ENCODE measurements at regions not wholly inside any gene's neighbourhood (a gene's known extent, or its start where the extent isn't known, plus 50 kb on each side); places are given as distances from the start of the nearest gene placed in this dataset.

DNA sequence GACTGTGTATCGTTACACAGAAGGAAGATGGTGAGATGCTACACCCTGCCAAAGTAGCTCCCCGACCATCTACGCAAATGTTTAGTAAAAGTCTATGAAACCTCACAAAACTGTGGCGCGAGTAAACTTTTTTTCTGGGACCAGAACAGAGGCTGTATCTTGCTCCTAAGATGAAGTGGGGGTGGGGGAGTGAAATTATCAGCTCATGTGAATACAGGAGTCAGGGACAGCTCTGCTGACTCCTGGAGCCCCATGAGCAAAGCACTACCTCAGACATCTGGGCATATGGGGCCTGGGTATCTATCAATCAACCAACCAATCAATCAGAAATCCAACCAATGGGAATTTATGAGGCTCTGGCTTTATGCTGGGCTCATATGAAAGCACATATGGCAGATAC lies 138.6 kb upstream of the RANBP3L start:
- no peak overlapping the region for H3K4me3 ChIP-seq (ENCODE audit: low read depth, low read length)
- DNase-seq (ENCODE audit: low read depth) = no peak
- TF ChIP-seq, protein P1, sequence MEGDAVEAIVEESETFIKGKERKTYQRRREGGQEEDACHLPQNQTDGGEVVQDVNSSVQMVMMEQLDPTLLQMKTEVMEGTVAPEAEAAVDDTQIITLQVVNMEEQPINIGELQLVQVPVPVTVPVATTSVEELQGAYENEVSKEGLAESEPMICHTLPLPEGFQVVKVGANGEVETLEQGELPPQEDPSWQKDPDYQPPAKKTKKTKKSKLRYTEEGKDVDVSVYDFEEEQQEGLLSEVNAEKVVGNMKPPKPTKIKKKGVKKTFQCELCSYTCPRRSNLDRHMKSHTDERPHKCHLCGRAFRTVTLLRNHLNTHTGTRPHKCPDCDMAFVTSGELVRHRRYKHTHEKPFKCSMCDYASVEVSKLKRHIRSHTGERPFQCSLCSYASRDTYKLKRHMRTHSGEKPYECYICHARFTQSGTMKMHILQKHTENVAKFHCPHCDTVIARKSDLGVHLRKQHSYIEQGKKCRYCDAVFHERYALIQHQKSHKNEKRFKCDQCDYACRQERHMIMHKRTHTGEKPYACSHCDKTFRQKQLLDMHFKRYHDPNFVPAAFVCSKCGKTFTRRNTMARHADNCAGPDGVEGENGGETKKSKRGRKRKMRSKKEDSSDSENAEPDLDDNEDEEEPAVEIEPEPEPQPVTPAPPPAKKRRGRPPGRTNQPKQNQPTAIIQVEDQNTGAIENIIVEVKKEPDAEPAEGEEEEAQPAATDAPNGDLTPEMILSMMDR (IDR thresholded peaks at IDR 0.05; ENCODE audit: insufficient read depth, low read depth, low read length, missing control alignments) = no peak

DNA sequence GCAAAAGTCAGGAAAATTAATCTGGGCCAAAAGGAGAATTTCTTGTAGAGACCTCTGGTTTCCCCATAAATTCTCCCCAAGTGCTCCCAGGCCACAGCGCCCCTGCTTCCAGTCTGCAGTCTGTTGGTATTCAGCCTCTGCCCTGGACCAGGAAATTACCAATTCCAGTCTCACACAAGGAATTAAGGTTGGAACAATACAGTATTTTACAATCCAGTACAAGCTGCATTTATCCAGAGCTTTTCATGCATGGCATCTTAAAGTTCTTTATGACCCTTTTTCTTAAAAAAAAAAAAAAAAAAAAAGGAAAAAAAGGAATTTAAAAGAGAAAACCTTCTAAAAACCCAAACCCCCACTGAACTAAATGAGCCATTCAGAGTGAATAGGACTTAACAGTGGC lies 139.6 kb upstream of the RANBP3L start:
- H3K4me3 ChIP-seq (ENCODE audit: low read depth, low read length) = no peak overlapping the region
- DNase-seq (ENCODE audit: low read depth) = no peak
- TF ChIP-seq, protein P1 (IDR thresholded peaks at IDR 0.05; ENCODE audit: insufficient read depth, low read depth, low read length, missing control alignments) = no peak

DNA sequence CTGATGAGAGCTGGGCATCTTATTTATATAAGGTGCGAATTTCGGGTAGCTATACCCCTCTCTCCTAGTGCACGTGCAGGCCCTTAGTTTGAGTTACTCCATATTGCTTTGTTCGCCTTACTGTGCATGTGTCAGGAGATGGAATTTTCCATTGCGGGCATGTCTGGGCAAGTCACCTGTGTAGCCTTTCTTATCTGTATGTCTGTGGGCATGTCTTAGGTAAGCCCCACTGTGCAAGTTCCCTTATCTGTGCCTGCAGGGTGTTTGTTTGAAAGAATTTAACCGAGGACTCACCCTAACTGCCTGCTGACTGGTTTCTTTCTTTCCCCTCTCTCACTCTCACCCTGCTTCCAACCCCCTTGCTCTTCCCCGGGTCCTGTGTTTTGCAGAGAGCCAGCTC lies 140.7 kb upstream of the RANBP3L start:
- TF ChIP-seq, protein P1 (IDR thresholded peaks at IDR 0.05; ENCODE audit: insufficient read depth, low read depth, low read length, missing control alignments) = no peak
- DNase-seq (ENCODE audit: low read depth) = peak; percentile 6

DNA sequence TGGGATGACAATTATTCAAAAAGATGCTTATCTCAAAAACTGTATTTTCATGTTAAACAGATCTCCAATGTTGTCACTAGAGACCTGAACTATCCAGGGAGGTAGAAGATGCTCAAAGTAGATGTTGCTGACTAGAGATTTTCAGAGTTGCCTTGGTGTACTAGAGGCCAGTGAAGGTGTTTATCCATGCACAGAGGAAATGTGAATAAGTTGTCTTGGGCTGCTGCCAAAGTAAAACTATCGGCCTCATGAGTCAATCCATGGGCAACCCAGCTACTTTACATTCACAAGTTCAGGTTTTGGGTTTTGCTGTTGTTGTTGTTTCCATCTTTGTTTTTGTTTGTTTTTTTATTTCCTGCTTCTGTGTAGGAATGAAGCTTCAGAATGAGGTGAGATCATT lies 141.1 kb upstream of the RANBP3L start:
- TF ChIP-seq, protein P1 (IDR thresholded peaks at IDR 0.05; ENCODE audit: insufficient read depth, low read depth, low read length, missing control alignments) = no peak
- H3K4me3 ChIP-seq (ENCODE audit: low read depth, low read length) = no peak overlapping the region
- no peak for DNase-seq (ENCODE audit: low read depth)

More for the DNA sequence above, 140.7 kb upstream of the RANBP3L start:
- no peak overlapping the region for H3K4me3 ChIP-seq (ENCODE audit: low read depth, low read length)

DNA sequence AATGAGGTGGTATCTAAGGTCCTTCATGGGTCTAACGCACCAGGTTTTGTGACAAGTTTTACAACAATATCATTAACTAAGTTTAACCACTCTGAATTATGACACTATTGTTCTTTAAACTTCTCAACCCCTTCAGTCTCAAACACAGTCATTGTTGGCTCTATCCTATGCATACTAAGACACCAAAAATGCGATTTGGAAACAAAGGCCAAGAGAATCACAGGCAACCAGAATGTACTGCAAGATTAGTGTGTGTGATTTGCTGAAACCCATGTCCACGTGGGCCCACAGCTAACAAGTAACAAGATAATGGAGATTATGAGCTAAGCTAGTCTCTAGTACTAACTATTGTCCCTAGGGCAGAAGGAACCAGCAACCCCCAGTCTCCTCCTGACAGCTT lies 142.2 kb upstream of the RANBP3L start:
- H3K4me3 ChIP-seq (ENCODE audit: low read depth, low read length) = no peak overlapping the region
- TF ChIP-seq, protein P1 (IDR thresholded peaks at IDR 0.05; ENCODE audit: insufficient read depth, low read depth, low read length, missing control alignments) = no peak
- DNase-seq (ENCODE audit: low read depth) = no peak

DNA sequence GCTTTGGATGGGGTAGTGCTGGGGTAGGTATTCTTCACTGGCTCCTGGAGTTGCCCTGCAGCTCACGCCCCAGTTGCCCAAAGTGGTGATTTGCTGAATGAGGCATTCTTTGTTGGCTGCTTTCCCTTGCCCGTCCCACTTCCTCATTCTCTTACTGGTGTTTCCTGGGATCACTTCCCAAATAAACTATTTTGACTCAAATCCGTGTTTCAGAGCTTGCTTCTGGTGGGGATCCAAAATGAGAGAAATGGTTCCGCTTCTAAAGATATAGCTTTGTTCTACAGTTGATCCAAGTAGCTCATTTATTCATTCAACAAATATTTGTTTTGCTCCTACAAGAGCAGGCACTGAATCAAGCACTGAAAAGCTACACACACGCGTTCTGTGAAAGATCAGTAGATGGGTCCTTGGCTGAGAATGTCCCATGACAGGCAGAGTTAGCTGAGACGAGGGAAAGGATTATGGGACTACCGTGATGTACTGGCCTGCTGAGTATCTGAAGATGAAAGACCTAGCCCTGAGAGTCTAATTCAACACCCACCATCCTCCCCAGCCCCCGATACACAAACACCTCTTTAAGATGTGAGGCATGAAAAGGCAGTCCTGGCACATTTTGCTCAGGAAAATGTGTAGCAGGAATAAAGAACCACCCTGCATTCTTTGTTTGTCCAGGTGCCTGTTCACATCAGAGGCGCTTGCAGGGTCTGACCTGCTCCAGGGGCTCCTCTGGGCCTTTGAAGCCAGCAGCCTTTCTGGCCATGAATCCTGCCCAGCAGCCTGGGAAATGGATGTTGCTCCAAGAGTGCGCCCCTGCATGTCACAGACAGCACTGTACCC lies 143.1 kb upstream of the RANBP3L start:
- TF ChIP-seq, protein P1 (IDR thresholded peaks at IDR 0.05; ENCODE audit: insufficient read depth, low read depth, low read length, missing control alignments) = no peak
- no peak for DNase-seq (ENCODE audit: low read depth)
- H3K4me3 ChIP-seq (ENCODE audit: low read depth, low read length) = no peak overlapping the region

DNA sequence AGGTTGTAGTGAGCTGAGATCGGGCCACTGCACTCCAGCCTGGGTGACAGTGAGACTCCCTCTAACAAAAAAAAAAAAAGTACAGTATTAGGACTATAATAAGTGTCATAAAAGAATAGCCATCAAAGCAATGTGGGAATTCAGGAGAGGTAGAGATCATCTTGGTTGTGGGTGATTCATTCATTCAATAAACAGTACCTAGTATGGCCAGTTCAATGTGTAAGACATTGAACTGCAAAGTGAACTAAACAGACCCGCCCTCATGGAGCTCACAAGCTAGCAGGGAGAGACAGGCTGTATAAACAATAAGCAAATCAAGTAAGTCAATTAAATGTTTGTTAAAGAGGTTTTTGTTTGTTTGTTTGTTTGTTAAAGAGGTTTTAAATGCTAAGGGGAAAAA lies 146.1 kb upstream of the RANBP3L start:
- H3K4me3 ChIP-seq (ENCODE audit: low read depth, low read length) = no peak overlapping the region
- DNase-seq (ENCODE audit: low read depth) = no peak
- TF ChIP-seq, protein P1 (IDR thresholded peaks at IDR 0.05; ENCODE audit: insufficient read depth, low read depth, low read length, missing control alignments) = no peak
